GM12874 (cell line): ENCODE measurements at regions not wholly inside any gene's neighbourhood (a gene's known extent, or its start where the extent isn't known, plus 50 kb on each side); places are given as distances from the start of the nearest gene placed in this dataset.

ENCODE experiments used
- CTCF ChIP-seq: IDR thresholded peaks from 2 replicates; pipeline ENCODE4 v1.5.1; 2011; ENCODE audit warnings: low read depth, mild to moderate bottlenecking, control low read depth, low read length, moderate library complexity; ENCODE audit not compliant: insufficient read depth

GRCh38 chr15:69991551-69991980 lies 106.2 kb downstream of the TLE3 start:
- TF ChIP-seq CTCF = no peak

GRCh38 chr15:69992348-69992747 lies 105.4 kb downstream of the TLE3 start:
- no peak for TF ChIP-seq CTCF

- no peak for TF ChIP-seq CTCF
Observed at GRCh38 chr15:69994429-69995205, 103.1 kb downstream of the TLE3 start.

DNA sequence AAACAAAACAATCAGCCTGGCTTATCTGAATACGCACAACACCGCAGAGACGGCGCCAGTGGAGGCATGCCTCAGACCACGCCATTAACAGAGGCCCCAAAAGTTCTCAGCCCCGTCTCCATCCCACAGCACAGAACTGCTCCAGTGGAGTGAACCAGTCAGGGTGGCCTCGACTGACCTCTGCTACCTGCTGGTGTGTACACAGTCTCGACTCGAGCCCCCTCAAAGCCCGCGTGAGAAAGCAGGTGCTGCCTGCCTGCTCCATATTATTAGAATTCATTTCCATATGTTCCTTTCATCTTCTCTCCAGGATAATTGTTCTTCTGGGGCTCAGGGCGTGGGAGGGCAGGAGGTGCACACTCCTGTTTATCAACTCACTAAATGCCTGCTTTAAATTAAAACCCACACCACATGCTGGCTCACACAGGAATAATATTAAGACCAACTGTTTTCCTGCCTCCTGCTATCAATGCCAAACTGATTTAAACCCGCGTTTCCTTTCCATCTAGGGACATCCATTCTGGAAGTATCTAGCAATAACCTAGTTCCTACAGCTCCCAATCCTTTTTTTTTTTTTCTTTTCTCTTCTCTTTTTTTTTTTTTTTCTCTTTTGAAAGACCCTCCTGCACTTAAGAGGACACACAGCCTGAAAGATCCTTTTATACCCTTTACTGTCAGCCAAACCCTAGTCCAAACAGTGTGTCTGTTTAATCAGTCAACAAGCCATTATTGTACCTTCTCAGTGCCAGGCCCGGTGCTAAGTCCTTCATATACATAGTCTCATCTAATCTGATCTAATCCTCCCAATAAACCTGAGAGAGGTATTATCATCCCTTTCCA lies 101.2 kb downstream of the TLE3 start:
- TF ChIP-seq CTCF = no peak

DNA sequence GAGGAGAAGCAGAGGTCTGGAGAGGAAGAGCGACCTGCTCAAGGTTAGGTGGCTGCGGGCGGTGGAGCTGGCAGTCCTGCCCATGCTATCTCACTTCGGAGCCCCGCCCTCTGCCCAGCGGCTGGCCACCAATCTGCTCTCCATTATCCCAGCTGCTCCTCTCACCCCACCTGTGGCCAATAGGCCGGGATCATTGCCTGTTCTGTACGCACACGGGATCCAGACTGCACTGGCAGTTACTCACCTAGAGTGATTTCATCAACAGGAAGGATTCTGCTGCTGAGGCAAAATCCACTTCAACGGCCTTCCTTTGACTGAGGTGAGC lies 100.6 kb downstream of the TLE3 start:
- TF ChIP-seq CTCF = no peak
